ENCODE measurements at regions not wholly inside any gene's neighbourhood (a gene's known extent, or its start where the extent isn't known, plus 50 kb on each side); places are given as distances from the start of the nearest gene placed in this dataset.
A peak's percentile ranks its signal among the peaks of the same experiment; 100 is the strongest.

DNA sequence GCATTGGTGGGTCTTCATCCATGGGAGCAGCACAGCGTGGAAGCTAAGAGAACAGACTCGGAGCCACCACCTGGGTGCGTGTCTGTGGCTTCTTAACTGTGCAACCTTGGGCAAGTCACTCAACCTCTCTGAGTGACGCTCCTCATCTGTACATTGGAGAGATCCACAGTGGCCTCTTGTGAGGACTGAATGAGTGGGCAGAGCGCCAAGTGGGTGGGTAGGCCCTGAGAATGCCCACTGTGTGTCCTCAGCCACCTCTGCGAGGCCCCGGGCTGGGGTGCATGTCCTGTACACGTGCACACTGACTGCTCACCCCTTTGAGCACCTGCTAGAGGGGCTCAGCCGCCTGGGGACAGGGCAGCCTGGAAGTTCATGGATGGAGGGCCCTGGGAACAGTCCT, 99.6 kb upstream of the PRR23E start:
- Mint-ChIP-seq H3K4me3 (no peak overlapping the region), H3K36me3 (ENCODE audit: low read depth) (no peaks in the 10 kb centered on the region), H3K27ac (no peak overlapping the region), H3K4me1 (peaks cover 39% of the 10 kb centered on the region), H3K9me3 (peaks cover 15% of the 10 kb centered on the region), H3K27me3 (ENCODE audit: low read depth, poor library complexity) (peaks cover 12% of the 10 kb centered on the region)
- DNase-seq = no peak
- TF ChIP-seq, protein P1, sequence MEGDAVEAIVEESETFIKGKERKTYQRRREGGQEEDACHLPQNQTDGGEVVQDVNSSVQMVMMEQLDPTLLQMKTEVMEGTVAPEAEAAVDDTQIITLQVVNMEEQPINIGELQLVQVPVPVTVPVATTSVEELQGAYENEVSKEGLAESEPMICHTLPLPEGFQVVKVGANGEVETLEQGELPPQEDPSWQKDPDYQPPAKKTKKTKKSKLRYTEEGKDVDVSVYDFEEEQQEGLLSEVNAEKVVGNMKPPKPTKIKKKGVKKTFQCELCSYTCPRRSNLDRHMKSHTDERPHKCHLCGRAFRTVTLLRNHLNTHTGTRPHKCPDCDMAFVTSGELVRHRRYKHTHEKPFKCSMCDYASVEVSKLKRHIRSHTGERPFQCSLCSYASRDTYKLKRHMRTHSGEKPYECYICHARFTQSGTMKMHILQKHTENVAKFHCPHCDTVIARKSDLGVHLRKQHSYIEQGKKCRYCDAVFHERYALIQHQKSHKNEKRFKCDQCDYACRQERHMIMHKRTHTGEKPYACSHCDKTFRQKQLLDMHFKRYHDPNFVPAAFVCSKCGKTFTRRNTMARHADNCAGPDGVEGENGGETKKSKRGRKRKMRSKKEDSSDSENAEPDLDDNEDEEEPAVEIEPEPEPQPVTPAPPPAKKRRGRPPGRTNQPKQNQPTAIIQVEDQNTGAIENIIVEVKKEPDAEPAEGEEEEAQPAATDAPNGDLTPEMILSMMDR (IDR thresholded peaks at IDR 0.05) = no peak

DNA sequence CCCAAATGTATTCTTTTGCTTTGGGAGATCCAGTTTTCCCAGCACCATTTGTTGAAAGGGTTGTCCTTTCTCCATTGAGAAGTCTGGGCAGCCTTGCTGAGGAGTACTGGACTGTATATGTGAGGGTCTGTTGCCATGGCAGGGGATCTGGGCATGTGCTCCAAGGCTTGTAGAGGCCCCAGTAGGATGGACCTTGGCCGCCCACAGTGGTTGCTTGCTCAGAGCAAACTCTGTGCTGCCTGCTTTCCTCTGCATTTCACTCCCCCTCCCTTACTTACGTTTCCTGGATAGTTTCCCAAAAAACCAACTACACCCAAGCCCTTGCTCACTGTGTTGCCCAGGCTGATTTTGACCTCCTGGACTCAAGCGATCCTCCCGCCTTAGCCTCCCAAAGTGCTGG, 97.2 kb upstream of the PRR23E start:
- TF ChIP-seq, protein P1 (IDR thresholded peaks at IDR 0.05) = no peak
- H3K27me3 Mint-ChIP-seq (ENCODE audit: low read depth, poor library complexity) = peaks cover 11% of the 10 kb centered on the region
- H3K9me3 Mint-ChIP-seq = peaks cover 15% of the 10 kb centered on the region
- no peak overlapping the region for H3K4me3 Mint-ChIP-seq
- DNase-seq = no peak
- H3K27ac Mint-ChIP-seq = no peak overlapping the region
- no peaks in the 10 kb centered on the region for H3K36me3 Mint-ChIP-seq (ENCODE audit: low read depth)
- H3K4me1 Mint-ChIP-seq = peaks cover 26% of the 10 kb centered on the region

DNA sequence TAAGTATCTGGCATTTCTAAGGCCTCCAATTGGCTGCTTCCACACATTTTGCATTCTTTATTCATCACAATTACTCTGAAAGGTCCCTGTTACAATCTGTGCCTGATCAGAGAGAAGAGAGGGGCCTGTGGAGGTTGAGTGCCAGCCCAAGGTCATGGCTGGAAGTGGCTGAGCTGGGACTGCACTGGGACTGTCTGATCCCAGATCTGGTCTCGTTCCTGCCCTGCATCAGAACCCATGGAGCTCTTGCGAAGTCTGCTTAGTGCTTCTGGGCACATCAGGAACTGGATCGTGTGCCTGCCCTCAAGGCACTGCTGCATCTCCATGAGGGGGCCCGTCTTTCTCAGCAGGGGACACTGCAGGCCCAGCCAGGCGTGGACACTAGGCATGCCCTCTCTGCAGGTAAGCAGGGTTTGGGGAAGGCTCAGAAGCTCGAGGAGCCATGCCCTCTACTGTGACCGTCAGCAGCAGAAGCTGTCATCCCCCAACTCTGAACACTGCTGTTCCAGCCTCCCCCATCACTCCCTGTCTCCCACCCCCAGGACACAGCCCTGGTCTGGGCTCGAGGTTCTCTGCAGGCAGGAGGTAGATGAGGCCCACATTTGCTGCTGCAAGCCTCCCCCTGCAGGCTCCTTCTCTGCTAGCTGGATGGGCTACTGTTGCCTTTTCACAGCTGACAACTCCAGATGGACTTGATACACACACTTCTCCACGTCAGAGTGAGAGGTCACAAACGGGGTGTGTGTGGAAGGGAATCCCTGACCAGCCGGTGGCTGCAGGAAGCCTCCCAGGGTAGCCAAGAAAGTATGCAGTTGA, 96.5 kb upstream of the PRR23E start:
- TF ChIP-seq, protein P1 (IDR thresholded peaks at IDR 0.05) = no peak
- Mint-ChIP-seq H3K4me3 (no peak overlapping the region), H3K4me1 (peaks cover 22% of the 10 kb centered on the region), H3K9me3 (peaks cover 15% of the 10 kb centered on the region), H3K36me3 (ENCODE audit: low read depth) (no peaks in the 10 kb centered on the region), H3K27ac (peak overlapping the region; percentile 75), H3K27me3 (ENCODE audit: low read depth, poor library complexity) (peaks cover 11% of the 10 kb centered on the region)
- DNase-seq = no peak

DNA sequence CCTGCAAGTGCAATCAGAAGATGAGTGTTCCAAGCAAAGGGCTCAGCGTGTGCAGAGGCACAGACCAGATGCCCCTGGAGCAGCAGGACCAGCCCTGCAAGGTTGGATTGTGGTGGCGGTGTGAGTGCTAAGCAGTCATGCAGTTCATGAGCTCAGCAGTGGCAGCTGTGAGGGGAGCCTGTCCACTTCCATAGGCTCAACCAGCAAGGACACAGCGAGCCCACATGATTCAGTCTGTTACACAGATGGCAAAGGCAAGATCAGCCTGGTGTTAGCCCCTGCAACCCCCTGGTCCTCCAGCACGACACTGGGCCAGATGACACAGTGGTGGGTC, 95.9 kb upstream of the PRR23E start:
- TF ChIP-seq, protein P1 (IDR thresholded peaks at IDR 0.05) = no peak
- H3K27me3 Mint-ChIP-seq (ENCODE audit: low read depth, poor library complexity) = peaks cover 12% of the 10 kb centered on the region
- H3K27ac Mint-ChIP-seq = peak overlapping the region; percentile 75
- H3K36me3 Mint-ChIP-seq (ENCODE audit: low read depth) = no peaks in the 10 kb centered on the region
- no peak overlapping the region for H3K4me3 Mint-ChIP-seq
- no peak for DNase-seq
- H3K4me1 Mint-ChIP-seq = peaks cover 16% of the 10 kb centered on the region
- H3K9me3 Mint-ChIP-seq = peaks cover 15% of the 10 kb centered on the region

DNA sequence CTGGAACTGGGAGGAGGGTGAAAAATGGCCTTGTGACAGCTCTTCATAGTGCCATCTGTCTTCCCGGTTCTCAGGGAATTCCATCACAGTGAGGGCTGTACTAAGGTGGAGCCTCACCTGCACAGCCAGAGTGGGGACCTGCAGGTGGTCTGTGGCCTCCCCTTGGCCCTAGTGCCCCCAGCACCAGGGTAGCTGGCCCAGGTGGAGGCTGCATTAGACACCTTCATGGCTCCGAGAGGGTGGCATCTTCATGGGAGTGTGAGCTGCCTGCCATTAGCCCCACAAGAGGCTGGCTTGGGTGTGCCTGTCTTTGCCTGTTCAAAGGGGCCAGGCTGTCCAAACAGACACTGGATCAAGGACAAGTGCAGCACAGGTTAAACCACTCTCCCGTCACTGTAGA, 95.5 kb upstream of the PRR23E start:
- no peak overlapping the region for H3K27ac Mint-ChIP-seq
- H3K36me3 Mint-ChIP-seq (ENCODE audit: low read depth) = no peaks in the 10 kb centered on the region
- TF ChIP-seq, protein P1 (IDR thresholded peaks at IDR 0.05) = no peak
- peaks cover 15% of the 10 kb centered on the region for H3K9me3 Mint-ChIP-seq
- peaks cover 14% of the 10 kb centered on the region for H3K4me1 Mint-ChIP-seq
- no peak for DNase-seq
- no peak overlapping the region for H3K4me3 Mint-ChIP-seq
- peaks cover 15% of the 10 kb centered on the region for H3K27me3 Mint-ChIP-seq (ENCODE audit: low read depth, poor library complexity)

DNA sequence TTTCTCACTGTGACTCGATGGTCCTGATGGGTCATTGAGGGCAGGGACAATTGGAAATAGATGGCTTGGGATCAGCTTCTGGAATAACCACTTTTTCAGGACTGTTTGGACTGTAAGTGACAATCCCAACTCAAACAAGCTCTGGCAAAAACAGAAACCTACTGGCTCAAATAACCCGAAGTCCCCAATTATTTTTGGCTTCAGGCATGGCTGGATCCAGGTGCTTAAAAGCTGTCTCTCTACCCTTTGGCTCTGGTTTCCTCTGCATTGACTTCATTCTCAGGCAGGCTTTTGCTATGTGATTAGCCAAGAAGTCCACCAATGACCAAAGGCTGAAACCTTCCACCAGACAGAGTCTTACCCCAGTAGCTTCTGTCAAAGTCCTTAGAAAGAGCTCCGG, 92.9 kb upstream of the PRR23E start:
- no peaks in the 10 kb centered on the region for H3K36me3 Mint-ChIP-seq (ENCODE audit: low read depth)
- TF ChIP-seq, protein P1 (IDR thresholded peaks at IDR 0.05) = no peak
- no peak overlapping the region for H3K27ac Mint-ChIP-seq
- H3K27me3 Mint-ChIP-seq (ENCODE audit: low read depth, poor library complexity) = peaks cover 15% of the 10 kb centered on the region
- no peak for DNase-seq
- peaks cover 6% of the 10 kb centered on the region for H3K4me1 Mint-ChIP-seq
- H3K4me3 Mint-ChIP-seq = no peak overlapping the region
- H3K9me3 Mint-ChIP-seq = peaks cover 14% of the 10 kb centered on the region

Data from nephron progenitor cell (in vitro differentiated cells).